H1 (cell line): ENCODE measurements at regions not wholly inside any gene's neighbourhood (a gene's known extent, or its start where the extent isn't known, plus 50 kb on each side); places are given as distances from the start of the nearest gene placed in this dataset.

Experiments used
- CEBPB ChIP-seq: IDR thresholded peaks from 2 replicates; pipeline ENCODE4 v1.6.1; 2012; ENCODE audit warnings: low read depth, low read length
- KDM4A ChIP-seq: IDR thresholded peaks from one replicate; pipeline ENCODE4 v1.7.1; 2012; ENCODE audit warnings: low read depth, mild to moderate bottlenecking, moderate library complexity, low read length, inconsistent platforms; ENCODE audit not compliant: severe bottlenecking
- NANOG ChIP-seq: IDR thresholded peaks from 2 replicates; pipeline ENCODE4 v1.6.1; 2011; ENCODE audit warnings: low read length, low read depth, mild to moderate bottlenecking, inconsistent platforms; ENCODE audit not compliant: insufficient read depth, poor library complexity, severe bottlenecking
- POLR2AphosphoS5 ChIP-seq: IDR thresholded peaks from 2 replicates; pipeline ENCODE4 v1.6.1; 2011; ENCODE audit warnings: low read depth, low read length
- RAD21 ChIP-seq, 2 experiments: IDR thresholded peaks in 1 of 2; conservative IDR thresholded peaks in 1 of 2; 2 replicates each; pipeline ENCODE4 v1.6.1; 2011; ENCODE audit warnings: low read depth in 2 of 2, low read length in 2 of 2, improper control_type of control experiment in 1 of 2, inconsistent platforms in 1 of 2, mild to moderate bottlenecking in 1 of 2, moderate library complexity in 1 of 2
- RBBP5 ChIP-seq: IDR thresholded peaks from 2 replicates; pipeline ENCODE4 v1.7.1; 2012; ENCODE audit warnings: low read depth, mild to moderate bottlenecking, inconsistent platforms, low read length, moderate library complexity, borderline replicate concordance
- TF ChIP-seq, protein P1 (sequence below): fragments of 300-600 bp; sonication (generic); IDR thresholded peaks from 2 replicates; pipeline ENCODE4 v1.7.1; 2012; ENCODE audit warnings: low read length, moderate library complexity, mild to moderate bottlenecking, inconsistent platforms; ENCODE audit not compliant: insufficient replicate concordance
- TF ChIP-seq, protein P2 (sequence below): IDR thresholded peaks from 2 replicates; pipeline ENCODE4 v1.6.1; 2011; ENCODE audit warnings: low read depth, mild to moderate bottlenecking, low read length; ENCODE audit not compliant: insufficient read depth

DNA sequence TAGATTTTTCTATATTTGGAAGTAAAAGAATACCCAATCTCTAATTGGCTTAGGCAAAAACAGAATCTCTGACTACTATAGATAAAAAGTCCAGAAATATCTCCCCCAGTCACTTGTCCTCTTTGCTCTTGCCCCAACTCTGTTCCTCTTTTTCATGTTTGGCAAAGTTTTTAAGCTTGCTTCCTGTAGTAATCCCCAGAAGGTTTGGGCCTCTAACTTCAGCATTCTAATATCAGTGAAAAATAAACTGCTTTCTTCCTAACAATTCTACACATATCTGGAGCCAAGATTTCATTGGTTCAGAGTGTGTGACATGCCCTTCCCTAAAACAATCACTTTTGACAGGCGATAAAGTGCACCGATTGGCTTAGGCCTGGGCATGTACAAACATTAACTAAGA, 1680.3 kb downstream of the MAT2B start (continued):
- TF ChIP-seq, protein P1, sequence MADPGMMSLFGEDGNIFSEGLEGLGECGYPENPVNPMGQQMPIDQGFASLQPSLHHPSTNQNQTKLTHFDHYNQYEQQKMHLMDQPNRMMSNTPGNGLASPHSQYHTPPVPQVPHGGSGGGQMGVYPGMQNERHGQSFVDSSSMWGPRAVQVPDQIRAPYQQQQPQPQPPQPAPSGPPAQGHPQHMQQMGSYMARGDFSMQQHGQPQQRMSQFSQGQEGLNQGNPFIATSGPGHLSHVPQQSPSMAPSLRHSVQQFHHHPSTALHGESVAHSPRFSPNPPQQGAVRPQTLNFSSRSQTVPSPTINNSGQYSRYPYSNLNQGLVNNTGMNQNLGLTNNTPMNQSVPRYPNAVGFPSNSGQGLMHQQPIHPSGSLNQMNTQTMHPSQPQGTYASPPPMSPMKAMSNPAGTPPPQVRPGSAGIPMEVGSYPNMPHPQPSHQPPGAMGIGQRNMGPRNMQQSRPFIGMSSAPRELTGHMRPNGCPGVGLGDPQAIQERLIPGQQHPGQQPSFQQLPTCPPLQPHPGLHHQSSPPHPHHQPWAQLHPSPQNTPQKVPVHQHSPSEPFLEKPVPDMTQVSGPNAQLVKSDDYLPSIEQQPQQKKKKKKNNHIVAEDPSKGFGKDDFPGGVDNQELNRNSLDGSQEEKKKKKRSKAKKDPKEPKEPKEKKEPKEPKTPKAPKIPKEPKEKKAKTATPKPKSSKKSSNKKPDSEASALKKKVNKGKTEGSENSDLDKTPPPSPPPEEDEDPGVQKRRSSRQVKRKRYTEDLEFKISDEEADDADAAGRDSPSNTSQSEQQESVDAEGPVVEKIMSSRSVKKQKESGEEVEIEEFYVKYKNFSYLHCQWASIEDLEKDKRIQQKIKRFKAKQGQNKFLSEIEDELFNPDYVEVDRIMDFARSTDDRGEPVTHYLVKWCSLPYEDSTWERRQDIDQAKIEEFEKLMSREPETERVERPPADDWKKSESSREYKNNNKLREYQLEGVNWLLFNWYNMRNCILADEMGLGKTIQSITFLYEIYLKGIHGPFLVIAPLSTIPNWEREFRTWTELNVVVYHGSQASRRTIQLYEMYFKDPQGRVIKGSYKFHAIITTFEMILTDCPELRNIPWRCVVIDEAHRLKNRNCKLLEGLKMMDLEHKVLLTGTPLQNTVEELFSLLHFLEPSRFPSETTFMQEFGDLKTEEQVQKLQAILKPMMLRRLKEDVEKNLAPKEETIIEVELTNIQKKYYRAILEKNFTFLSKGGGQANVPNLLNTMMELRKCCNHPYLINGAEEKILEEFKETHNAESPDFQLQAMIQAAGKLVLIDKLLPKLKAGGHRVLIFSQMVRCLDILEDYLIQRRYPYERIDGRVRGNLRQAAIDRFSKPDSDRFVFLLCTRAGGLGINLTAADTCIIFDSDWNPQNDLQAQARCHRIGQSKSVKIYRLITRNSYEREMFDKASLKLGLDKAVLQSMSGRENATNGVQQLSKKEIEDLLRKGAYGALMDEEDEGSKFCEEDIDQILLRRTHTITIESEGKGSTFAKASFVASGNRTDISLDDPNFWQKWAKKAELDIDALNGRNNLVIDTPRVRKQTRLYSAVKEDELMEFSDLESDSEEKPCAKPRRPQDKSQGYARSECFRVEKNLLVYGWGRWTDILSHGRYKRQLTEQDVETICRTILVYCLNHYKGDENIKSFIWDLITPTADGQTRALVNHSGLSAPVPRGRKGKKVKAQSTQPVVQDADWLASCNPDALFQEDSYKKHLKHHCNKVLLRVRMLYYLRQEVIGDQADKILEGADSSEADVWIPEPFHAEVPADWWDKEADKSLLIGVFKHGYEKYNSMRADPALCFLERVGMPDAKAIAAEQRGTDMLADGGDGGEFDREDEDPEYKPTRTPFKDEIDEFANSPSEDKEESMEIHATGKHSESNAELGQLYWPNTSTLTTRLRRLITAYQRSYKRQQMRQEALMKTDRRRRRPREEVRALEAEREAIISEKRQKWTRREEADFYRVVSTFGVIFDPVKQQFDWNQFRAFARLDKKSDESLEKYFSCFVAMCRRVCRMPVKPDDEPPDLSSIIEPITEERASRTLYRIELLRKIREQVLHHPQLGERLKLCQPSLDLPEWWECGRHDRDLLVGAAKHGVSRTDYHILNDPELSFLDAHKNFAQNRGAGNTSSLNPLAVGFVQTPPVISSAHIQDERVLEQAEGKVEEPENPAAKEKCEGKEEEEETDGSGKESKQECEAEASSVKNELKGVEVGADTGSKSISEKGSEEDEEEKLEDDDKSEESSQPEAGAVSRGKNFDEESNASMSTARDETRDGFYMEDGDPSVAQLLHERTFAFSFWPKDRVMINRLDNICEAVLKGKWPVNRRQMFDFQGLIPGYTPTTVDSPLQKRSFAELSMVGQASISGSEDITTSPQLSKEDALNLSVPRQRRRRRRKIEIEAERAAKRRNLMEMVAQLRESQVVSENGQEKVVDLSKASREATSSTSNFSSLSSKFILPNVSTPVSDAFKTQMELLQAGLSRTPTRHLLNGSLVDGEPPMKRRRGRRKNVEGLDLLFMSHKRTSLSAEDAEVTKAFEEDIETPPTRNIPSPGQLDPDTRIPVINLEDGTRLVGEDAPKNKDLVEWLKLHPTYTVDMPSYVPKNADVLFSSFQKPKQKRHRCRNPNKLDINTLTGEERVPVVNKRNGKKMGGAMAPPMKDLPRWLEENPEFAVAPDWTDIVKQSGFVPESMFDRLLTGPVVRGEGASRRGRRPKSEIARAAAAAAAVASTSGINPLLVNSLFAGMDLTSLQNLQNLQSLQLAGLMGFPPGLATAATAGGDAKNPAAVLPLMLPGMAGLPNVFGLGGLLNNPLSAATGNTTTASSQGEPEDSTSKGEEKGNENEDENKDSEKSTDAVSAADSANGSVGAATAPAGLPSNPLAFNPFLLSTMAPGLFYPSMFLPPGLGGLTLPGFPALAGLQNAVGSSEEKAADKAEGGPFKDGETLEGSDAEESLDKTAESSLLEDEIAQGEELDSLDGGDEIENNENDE = no peak
- TF ChIP-seq CEBPB (no peak), KDM4A (no peak), RAD21 (IDR thresholded peaks at IDR 0.05 in 1 of 2, conservative IDR thresholded peaks at IDR 0.05 in 1 of 2; ENCODE audit: low read depth in 2 of 2, low read length in 2 of 2) (no peak), POLR2AphosphoS5 (no peak), NANOG (no peak), RBBP5 (no peak)
- TF ChIP-seq, protein P2, sequence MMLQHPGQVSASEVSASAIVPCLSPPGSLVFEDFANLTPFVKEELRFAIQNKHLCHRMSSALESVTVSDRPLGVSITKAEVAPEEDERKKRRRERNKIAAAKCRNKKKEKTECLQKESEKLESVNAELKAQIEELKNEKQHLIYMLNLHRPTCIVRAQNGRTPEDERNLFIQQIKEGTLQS = no peak
